Duodenal mucosa (tissue), 2 donors: ENCODE measurements at regions not wholly inside any gene's neighbourhood (a gene's known extent, or its start where the extent isn't known, plus 50 kb on each side); places are given as distances from the start of the nearest gene placed in this dataset.

Experiments
- H3K27ac ChIP-seq: one replicate; pipeline ENCODE4 v1.7.0; 2013; ENCODE audit warnings: low read depth, low read length
- H3K27me3 ChIP-seq, 2 donors: one replicate each; pipeline ENCODE4 v1.7.0; 2013; ENCODE audit warnings: low read length in 2 of 2, control low read depth in 1 of 2; ENCODE audit not compliant: insufficient read depth in 2 of 2, control insufficient read depth in 1 of 2
- H3K36me3 ChIP-seq, 2 donors: one replicate each; pipeline ENCODE4 v1.7.0; 2013; ENCODE audit warnings: low read length in 2 of 2, control low read depth in 1 of 2; ENCODE audit not compliant: insufficient read depth in 2 of 2, control insufficient read depth in 1 of 2
- H3K4me1 ChIP-seq, 2 donors: one replicate each; pipeline ENCODE4 v1.7.0; 2013; ENCODE audit warnings: low read length in 2 of 2, control low read depth in 1 of 2; ENCODE audit not compliant: insufficient read depth in 2 of 2, control insufficient read depth in 1 of 2
- H3K4me3 ChIP-seq, 2 donors: one replicate each; pipeline ENCODE4 v1.7.0; 2013; ENCODE audit warnings: low read length in 2 of 2, low read depth in 1 of 2
- H3K9ac ChIP-seq, 2 donors: one replicate each; pipeline ENCODE4 v1.7.0; 2013; ENCODE audit warnings: low read length in 2 of 2, low read depth in 1 of 2
- H3K9me3 ChIP-seq, 2 donors: one replicate each; pipeline ENCODE4 v1.7.0; 2013; ENCODE audit warnings: low read length in 2 of 2, control low read depth in 1 of 2; ENCODE audit not compliant: control insufficient read depth in 1 of 2

DNA sequence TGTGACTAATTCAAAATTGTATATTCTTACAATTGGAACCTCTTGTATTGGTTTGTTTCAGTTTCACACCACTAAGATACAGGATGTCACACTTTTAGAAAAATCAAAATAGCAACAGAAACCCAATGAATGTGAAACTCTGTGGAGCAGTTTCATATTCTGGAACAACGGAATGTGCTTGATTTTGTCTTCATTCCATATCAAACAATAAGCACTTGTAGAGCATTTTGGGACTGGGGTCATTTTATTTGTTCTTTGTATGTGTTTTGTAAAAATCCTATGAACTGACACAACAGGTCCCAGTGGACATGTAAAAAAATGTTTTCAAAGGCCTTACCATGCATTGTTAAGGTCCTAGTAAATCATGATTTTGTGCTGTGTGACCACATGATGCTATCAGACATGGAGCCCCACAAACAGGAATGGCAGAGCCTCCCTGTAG lies 123.1 kb downstream of the DKK1 start:
- Histone ChIP-seq H3K4me1 (no peaks in the 10 kb centered on the region), H3K27ac (no peak overlapping the region), H3K27me3 (no peaks in the 10 kb centered on the region), H3K4me3 (no peak overlapping the region), H3K36me3 (no peaks in the 10 kb centered on the region), H3K9ac (no peak overlapping the region), H3K9me3 (no peaks in the 10 kb centered on the region)

DNA sequence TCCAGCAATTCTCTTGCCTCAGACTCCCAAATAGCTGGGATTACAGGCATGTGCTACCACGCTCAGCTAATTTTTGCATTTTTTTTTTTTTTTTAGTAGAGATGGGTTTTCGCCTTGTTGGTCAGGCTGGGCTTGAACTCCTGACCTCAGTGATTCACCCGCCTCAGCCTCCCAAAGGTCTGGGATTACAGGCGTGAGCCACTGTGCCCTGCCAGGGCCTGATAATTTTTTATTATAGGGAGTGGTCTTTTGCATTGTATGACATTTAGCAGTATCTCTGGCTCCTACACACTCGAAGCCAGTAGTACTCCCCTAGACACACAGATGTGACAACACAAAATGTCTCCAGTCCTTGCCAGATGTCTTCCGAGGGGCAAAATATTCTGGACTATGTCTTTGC lies 124.0 kb downstream of the DKK1 start:
- no peaks in the 10 kb centered on the region for H3K9me3 ChIP-seq
- H3K27me3 ChIP-seq = no peaks in the 10 kb centered on the region
- H3K4me1 ChIP-seq = no peaks in the 10 kb centered on the region
- no peaks in the 10 kb centered on the region for H3K36me3 ChIP-seq
- no peak overlapping the region for H3K4me3 ChIP-seq
- no peak overlapping the region for H3K9ac ChIP-seq
- no peak overlapping the region for H3K27ac ChIP-seq

DNA sequence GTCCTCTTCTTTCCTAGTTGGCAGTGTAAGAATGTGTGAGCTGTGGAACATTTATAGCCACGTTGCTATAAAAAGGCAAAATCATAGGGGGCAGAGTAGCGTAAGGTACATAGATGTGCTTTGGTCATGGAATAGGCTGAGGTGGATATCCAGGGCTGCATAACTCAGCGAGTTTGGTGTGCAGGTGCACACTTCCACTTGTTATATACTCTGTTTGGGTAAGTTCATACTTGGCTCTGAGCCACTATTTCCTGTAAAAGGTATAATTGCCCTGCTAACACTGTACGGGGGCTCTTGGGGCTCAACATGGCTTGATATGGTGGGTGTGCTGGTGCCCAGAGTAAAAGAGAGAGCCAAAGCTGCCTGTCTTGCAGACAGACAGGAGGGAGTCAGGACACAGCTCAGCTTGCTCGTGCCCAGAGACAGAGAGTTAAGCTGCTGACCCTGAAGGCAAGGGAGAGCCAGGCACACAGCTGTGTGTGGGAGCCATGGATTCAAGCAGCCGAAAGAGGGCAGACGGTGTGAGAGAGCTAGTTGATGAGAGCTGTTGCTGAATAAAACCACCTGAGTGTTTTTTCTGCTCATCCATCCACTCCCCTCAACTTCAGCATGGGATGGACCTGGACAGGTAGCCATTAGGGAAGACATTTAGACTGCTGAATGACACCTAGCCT lies 126.7 kb downstream of the DKK1 start:
- H3K36me3 ChIP-seq = no peaks in the 10 kb centered on the region
- no peak overlapping the region for H3K9ac ChIP-seq
- H3K27ac ChIP-seq = no peak overlapping the region
- no peaks in the 10 kb centered on the region for H3K9me3 ChIP-seq
- no peak overlapping the region for H3K4me3 ChIP-seq
- no peaks in the 10 kb centered on the region for H3K27me3 ChIP-seq
- H3K4me1 ChIP-seq = no peaks in the 10 kb centered on the region

DNA sequence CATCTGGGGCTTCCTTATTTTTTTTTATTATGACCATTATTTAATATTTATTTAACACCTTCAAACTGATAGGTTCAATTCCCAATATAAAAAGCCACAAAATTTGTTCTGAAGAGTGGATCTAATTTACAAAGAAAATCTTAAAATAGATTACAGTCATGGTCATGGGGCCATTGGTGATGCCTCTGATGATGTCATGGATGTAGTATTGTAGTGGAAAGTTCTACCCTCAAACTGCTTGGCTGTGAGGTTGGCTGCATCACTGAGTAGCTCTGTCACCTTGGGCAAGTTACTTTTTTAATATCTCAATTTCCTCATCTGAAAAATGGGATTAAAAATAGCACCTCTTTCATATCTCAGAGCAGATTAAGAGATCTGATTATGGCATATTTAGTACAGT lies 128.5 kb downstream of the DKK1 start:
- no peaks in the 10 kb centered on the region for H3K9me3 ChIP-seq
- no peak overlapping the region for H3K9ac ChIP-seq
- no peak overlapping the region for H3K4me3 ChIP-seq
- no peaks in the 10 kb centered on the region for H3K4me1 ChIP-seq
- no peaks in the 10 kb centered on the region for H3K27me3 ChIP-seq
- H3K36me3 ChIP-seq = no peaks in the 10 kb centered on the region
- H3K27ac ChIP-seq = no peak overlapping the region

DNA sequence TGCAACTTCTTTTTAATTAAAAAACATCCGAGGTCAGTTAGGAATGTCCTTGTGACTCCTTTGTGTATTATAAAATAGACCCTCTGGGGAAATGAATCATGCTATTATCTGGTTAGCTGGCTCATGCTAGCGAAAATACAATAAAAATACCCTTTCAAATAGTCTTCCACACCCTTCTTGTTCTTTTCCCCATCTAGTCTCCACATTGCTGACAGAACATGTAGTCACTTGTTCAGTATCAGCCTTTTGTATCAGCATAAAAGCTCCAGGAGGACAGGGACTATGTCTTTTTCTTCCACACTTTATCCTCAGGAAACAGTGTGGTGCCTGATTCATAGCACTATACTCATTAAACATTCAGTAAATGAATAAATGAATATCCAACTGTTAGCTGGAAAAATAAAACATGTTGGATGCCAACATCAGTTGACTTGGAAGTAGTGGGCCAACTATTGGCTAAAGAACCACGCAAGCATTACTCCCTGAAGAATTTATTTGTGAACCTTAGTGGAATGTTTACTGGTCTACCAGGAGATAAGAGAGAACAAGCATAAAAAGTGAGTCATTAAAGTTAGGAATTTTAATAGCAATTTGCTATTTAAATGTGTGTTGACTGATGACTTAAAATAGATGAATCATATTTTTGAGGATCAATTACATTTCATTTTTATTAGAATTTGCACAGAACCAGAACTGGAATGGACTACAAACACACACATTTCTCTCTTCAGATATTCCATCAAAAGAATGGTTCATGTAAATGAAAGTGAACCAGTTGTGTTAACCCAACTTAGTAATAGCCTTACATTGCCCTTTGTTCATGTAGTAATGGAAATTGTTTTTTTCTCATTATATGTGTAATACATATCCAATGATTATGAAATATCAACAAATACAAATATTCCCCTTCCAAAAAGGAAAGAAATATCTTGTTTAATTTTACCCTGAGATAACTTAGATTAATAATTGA lies 129.6 kb downstream of the DKK1 start:
- Histone ChIP-seq H3K36me3 (no peaks in the 10 kb centered on the region), H3K27ac (no peak overlapping the region), H3K27me3 (no peaks in the 10 kb centered on the region), H3K4me3 (no peak overlapping the region), H3K9ac (no peak overlapping the region), H3K4me1 (no peaks in the 10 kb centered on the region), H3K9me3 (no peaks in the 10 kb centered on the region)

DNA sequence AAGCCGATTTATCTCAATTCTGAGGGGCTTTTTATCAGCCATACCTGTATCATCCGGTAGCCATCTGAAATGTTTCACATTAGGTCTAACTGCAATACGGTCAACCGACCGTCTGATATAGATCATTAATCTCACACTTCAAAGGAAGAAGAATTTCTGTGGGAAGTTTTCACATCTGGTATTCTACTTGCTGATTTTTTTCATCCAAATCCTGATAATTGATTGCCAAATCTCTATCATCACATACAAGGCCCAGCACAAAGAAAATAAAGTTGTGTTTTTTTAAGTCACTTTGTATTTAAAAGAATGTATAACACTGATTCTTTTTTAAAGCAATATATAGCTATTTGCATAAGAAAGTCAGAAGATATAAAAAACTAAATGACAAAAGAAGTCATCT lies 132.3 kb downstream of the DKK1 start:
- H3K9me3 ChIP-seq = no peaks in the 10 kb centered on the region
- H3K27me3 ChIP-seq = no peaks in the 10 kb centered on the region
- H3K4me1 ChIP-seq = no peaks in the 10 kb centered on the region
- no peak overlapping the region for H3K9ac ChIP-seq
- H3K4me3 ChIP-seq = no peak overlapping the region
- no peak overlapping the region for H3K27ac ChIP-seq
- H3K36me3 ChIP-seq = no peaks in the 10 kb centered on the region

DNA sequence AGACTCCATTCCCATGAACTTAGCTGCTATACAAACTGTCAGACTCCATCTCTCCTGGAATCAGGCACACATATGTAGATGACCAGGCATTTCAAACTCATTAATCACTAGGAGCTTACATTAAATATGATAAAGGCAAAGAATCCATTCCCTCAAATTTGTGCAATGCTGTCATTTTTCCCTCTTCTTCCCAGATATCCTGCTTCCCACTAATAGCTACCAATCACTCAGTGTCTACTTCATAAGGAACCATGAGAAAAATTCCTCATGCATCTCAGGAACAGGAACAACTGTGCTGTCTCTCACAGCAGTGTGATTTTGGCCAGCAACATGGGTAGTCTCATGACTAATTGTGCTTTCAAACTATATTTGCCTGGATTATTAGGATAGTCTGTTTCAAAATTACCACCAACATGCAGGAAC lies 133.9 kb downstream of the DKK1 start:
- Histone ChIP-seq H3K27ac (no peak overlapping the region), H3K27me3 (no peaks in the 10 kb centered on the region), H3K36me3 (no peaks in the 10 kb centered on the region), H3K9ac (no peak overlapping the region), H3K9me3 (no peaks in the 10 kb centered on the region), H3K4me3 (no peak overlapping the region), H3K4me1 (no peaks in the 10 kb centered on the region)

DNA sequence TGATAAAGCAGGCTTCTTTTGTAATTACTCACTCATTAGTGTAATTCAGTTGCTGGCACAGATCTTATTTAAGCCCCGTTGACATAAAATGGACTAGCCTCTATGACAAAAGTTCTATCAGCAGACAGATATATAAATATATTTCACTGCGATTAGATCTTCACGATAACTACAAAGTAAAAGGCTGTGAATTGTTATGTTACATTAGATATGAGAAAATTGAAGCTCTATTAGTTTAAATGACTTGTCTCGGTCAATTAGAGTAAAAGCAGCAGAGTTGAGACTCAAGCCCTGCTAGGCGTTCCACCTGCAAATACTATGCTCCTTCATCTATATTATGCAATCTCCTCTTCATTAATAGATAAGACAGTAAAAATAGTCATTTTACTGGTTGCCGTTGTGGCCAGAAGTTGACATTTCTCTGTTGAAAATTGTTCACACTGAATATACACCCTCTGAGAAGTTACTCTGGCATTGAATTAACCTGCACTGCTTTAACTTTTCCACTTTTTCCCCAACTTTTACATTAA lies 136.7 kb downstream of the DKK1 start:
- no peaks in the 10 kb centered on the region for H3K4me1 ChIP-seq
- no peaks in the 10 kb centered on the region for H3K9me3 ChIP-seq
- H3K9ac ChIP-seq = no peak overlapping the region
- peaks cover 0 to 2% of the 10 kb centered on the region in 2 donors for H3K27me3 ChIP-seq
- no peak overlapping the region for H3K4me3 ChIP-seq
- H3K36me3 ChIP-seq = no peaks in the 10 kb centered on the region
- H3K27ac ChIP-seq = no peak overlapping the region

DNA sequence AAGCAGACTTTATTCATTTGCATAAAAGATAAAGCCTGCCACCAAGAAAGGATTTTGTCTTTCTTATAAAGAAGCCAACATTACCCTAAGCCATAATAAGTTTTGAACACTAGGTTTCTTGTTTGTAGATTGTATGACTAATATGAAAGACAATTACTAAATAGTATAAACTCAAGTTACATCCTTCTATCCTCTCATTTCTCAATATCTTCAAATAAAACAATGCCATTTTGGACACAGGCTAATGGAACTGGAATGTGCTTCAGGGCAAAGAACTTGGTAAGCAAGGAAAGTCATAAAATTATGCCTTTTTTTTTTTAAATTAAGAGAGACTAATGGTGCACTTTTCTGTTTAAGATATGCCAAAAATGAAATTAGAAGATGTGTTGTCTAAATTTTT lies 137.7 kb downstream of the DKK1 start:
- H3K4me1 ChIP-seq = no peaks in the 10 kb centered on the region
- no peak overlapping the region for H3K4me3 ChIP-seq
- no peak overlapping the region for H3K9ac ChIP-seq
- H3K27me3 ChIP-seq = peaks cover 0 to 2% of the 10 kb centered on the region in 2 donors
- no peak overlapping the region for H3K27ac ChIP-seq
- no peaks in the 10 kb centered on the region for H3K36me3 ChIP-seq
- H3K9me3 ChIP-seq = no peaks in the 10 kb centered on the region
